ENCODE measurements at regions not wholly inside any gene's neighbourhood (a gene's known extent, or its start where the extent isn't known, plus 50 kb on each side); places are given as distances from the start of the nearest gene placed in this dataset.

- WGBS (ENCODE audit: low lambda C conversion rate, missing lambda C conversion rate) = 92% methylated on average over 4 of the region's 4 CpGs
- DNase-seq (ENCODE audit: low spot score) = no peak
- Histone ChIP-seq H3K36me3 (replicated peaks; ENCODE audit: insufficient read depth, low read depth) (no peaks in the 10 kb centered on the region), H3K4me2 (no peak overlapping the region), H3K4me1 (ENCODE audit: insufficient read depth) (no peaks in the 10 kb centered on the region), H3K9me3 (ENCODE audit: low read depth) (no peaks in the 10 kb centered on the region), H2AFZ (no peak overlapping the region), H3K27me3 (no peaks in the 10 kb centered on the region), H3K9me2 (replicated peaks; ENCODE audit: insufficient read depth) (no peaks in the 10 kb centered on the region), H3K27ac (no peak overlapping the region), H4K20me1 (ENCODE audit: insufficient read depth, poor library complexity, severe bottlenecking) (no peaks in the 10 kb centered on the region), H3K4me3 (no peak overlapping the region), H3K79me2 (no peaks in the 10 kb centered on the region)
- TF ChIP-seq EZH2 (IDR thresholded peaks at IDR 0.05; ENCODE audit: borderline replicate concordance) = no peak
- TF ChIP-seq, protein P1, sequence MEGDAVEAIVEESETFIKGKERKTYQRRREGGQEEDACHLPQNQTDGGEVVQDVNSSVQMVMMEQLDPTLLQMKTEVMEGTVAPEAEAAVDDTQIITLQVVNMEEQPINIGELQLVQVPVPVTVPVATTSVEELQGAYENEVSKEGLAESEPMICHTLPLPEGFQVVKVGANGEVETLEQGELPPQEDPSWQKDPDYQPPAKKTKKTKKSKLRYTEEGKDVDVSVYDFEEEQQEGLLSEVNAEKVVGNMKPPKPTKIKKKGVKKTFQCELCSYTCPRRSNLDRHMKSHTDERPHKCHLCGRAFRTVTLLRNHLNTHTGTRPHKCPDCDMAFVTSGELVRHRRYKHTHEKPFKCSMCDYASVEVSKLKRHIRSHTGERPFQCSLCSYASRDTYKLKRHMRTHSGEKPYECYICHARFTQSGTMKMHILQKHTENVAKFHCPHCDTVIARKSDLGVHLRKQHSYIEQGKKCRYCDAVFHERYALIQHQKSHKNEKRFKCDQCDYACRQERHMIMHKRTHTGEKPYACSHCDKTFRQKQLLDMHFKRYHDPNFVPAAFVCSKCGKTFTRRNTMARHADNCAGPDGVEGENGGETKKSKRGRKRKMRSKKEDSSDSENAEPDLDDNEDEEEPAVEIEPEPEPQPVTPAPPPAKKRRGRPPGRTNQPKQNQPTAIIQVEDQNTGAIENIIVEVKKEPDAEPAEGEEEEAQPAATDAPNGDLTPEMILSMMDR (IDR thresholded peaks at IDR 0.05; ENCODE audit: poor library complexity) = no peak
- TF ChIP-seq EZH2phosphoT487 (IDR thresholded peaks at IDR 0.05; ENCODE audit: low read depth, severe bottlenecking, unreplicated experiment) = no peak
Observed at GRCh38 chr5:56746553-56747339, 68.6 kb upstream of the MAP3K1 start.

GRCh38 chr5:56745864-56746263 lies 69.5 kb upstream of the MAP3K1 start:
- H3K36me3 ChIP-seq (replicated peaks; ENCODE audit: insufficient read depth, low read depth) = no peaks in the 10 kb centered on the region
- H3K9me3 ChIP-seq (ENCODE audit: low read depth) = no peaks in the 10 kb centered on the region
- H3K4me1 ChIP-seq (ENCODE audit: insufficient read depth) = no peaks in the 10 kb centered on the region
- TF ChIP-seq, protein P1 (IDR thresholded peaks at IDR 0.05; ENCODE audit: poor library complexity) = no peak
- TF ChIP-seq EZH2phosphoT487 (IDR thresholded peaks at IDR 0.05; ENCODE audit: low read depth, severe bottlenecking, unreplicated experiment) = no peak
- TF ChIP-seq EZH2 (IDR thresholded peaks at IDR 0.05; ENCODE audit: borderline replicate concordance) = no peak
- H3K4me3 ChIP-seq = no peak overlapping the region
- no peak for DNase-seq (ENCODE audit: low spot score)
- WGBS (ENCODE audit: low lambda C conversion rate, missing lambda C conversion rate) = 97% methylated on average over 6 of the region's 6 CpGs
- H3K27ac ChIP-seq = no peak overlapping the region
- no peaks in the 10 kb centered on the region for H4K20me1 ChIP-seq (ENCODE audit: insufficient read depth, poor library complexity, severe bottlenecking)
- H3K4me2 ChIP-seq = no peak overlapping the region
- H2AFZ ChIP-seq = no peak overlapping the region
- no peaks in the 10 kb centered on the region for H3K27me3 ChIP-seq
- H3K79me2 ChIP-seq = no peaks in the 10 kb centered on the region
- no peaks in the 10 kb centered on the region for H3K9me2 ChIP-seq (replicated peaks; ENCODE audit: insufficient read depth)

DNA sequence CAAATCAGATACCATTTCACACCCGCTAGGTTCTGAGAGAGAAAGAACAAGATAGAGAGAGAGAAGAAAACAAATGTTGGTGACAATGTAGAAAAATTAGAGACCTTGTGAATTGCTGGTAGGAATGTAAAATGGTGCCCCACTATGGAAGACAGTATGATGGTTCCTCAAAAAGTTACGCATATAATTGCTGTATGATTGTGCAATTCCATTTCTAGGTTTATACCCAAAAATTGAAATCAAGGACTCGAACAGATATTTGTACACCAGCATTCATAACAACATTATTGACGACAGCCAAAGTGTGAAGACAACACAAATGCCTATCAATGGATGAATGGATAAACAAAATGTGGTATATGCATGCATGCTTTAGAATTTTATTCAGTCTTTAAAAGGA lies 74.5 kb upstream of the MAP3K1 start:
- no peak overlapping the region for H3K27ac ChIP-seq
- H3K4me2 ChIP-seq = no peak overlapping the region
- no peak overlapping the region for H3K4me3 ChIP-seq
- H3K36me3 ChIP-seq (replicated peaks; ENCODE audit: insufficient read depth, low read depth) = no peaks in the 10 kb centered on the region
- H3K27me3 ChIP-seq = no peaks in the 10 kb centered on the region
- H2AFZ ChIP-seq = no peak overlapping the region
- H3K9me3 ChIP-seq (ENCODE audit: low read depth) = no peaks in the 10 kb centered on the region
- TF ChIP-seq EZH2 (IDR thresholded peaks at IDR 0.05; ENCODE audit: borderline replicate concordance) (no peak), EZH2phosphoT487 (IDR thresholded peaks at IDR 0.05; ENCODE audit: low read depth, severe bottlenecking, unreplicated experiment) (no peak)
- TF ChIP-seq, protein P1 (IDR thresholded peaks at IDR 0.05; ENCODE audit: poor library complexity) = no peak
- no peak for DNase-seq (ENCODE audit: low spot score)
- no peaks in the 10 kb centered on the region for H3K79me2 ChIP-seq
- peaks cover 11% of the 10 kb centered on the region for H3K4me1 ChIP-seq (ENCODE audit: insufficient read depth)
- no peaks in the 10 kb centered on the region for H4K20me1 ChIP-seq (ENCODE audit: insufficient read depth, poor library complexity, severe bottlenecking)
- H3K9me2 ChIP-seq (replicated peaks; ENCODE audit: insufficient read depth) = no peaks in the 10 kb centered on the region
- WGBS (ENCODE audit: low lambda C conversion rate, missing lambda C conversion rate) = 97% methylated on average over 4 of the region's 4 CpGs
